ENCODE measurements at regions not wholly inside any gene's neighbourhood (a gene's known extent, or its start where the extent isn't known, plus 50 kb on each side); places are given as distances from the start of the nearest gene placed in this dataset.

GRCh38 chr18:34640276-34640675 is 69.8 kb upstream of the DTNA start:
- Histone ChIP-seq H3K4me3 (ENCODE audit: insufficient read depth, low read length) (no peak overlapping the region), H3K4me1 (ENCODE audit: insufficient read depth, low read length) (no peaks in the 10 kb centered on the region), H3K36me3 (ENCODE audit: insufficient read depth, low read length) (no peaks in the 10 kb centered on the region), H3K27ac (ENCODE audit: low read depth, low read length) (no peak overlapping the region), H2AFZ (ENCODE audit: low read length) (no peak overlapping the region), H3K27me3 (ENCODE audit: insufficient read depth, low read length) (no peaks in the 10 kb centered on the region), H3K9me3 (ENCODE audit: low read depth, low read length) (no peaks in the 10 kb centered on the region), H3K4me2 (ENCODE audit: insufficient read depth, low read length) (no peak overlapping the region), H4K20me1 (ENCODE audit: insufficient read depth, low read length) (no peaks in the 10 kb centered on the region), H3K79me2 (ENCODE audit: insufficient read depth, low read length) (no peaks in the 10 kb centered on the region)
- no peak for DNase-seq (ENCODE audit: insufficient read length, low spot score, missing footprints)
- TF ChIP-seq, protein P1, sequence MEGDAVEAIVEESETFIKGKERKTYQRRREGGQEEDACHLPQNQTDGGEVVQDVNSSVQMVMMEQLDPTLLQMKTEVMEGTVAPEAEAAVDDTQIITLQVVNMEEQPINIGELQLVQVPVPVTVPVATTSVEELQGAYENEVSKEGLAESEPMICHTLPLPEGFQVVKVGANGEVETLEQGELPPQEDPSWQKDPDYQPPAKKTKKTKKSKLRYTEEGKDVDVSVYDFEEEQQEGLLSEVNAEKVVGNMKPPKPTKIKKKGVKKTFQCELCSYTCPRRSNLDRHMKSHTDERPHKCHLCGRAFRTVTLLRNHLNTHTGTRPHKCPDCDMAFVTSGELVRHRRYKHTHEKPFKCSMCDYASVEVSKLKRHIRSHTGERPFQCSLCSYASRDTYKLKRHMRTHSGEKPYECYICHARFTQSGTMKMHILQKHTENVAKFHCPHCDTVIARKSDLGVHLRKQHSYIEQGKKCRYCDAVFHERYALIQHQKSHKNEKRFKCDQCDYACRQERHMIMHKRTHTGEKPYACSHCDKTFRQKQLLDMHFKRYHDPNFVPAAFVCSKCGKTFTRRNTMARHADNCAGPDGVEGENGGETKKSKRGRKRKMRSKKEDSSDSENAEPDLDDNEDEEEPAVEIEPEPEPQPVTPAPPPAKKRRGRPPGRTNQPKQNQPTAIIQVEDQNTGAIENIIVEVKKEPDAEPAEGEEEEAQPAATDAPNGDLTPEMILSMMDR (IDR thresholded peaks at IDR 0.05; ENCODE audit: extremely low read depth, low read depth, low read length) = no peak

DNA sequence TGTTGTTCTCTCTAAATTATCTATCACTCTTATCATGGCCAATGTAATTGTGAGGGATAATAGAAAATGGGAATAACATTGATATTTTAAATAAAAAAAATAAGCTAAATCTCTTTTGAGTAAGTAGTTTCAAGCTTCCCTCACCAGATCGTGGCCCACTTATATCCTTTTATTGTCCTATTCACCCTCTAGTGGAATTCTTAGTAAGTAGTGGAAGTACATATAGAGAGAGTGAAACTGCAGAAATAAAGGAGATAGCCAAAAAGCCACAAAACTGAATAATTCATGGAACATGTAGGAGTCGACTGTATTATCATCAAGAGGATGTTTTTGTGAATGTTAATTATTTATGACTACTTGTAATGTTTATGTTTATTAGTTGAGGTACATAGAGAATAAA is 66.1 kb upstream of the DTNA start:
- H4K20me1 ChIP-seq (ENCODE audit: insufficient read depth, low read length) = no peaks in the 10 kb centered on the region
- H3K27ac ChIP-seq (ENCODE audit: low read depth, low read length) = no peak overlapping the region
- DNase-seq (ENCODE audit: insufficient read length, low spot score, missing footprints) = peak; percentile 38
- no peak overlapping the region for H2AFZ ChIP-seq (ENCODE audit: low read length)
- no peaks in the 10 kb centered on the region for H3K36me3 ChIP-seq (ENCODE audit: insufficient read depth, low read length)
- H3K4me2 ChIP-seq (ENCODE audit: insufficient read depth, low read length) = no peak overlapping the region
- H3K27me3 ChIP-seq (ENCODE audit: insufficient read depth, low read length) = no peaks in the 10 kb centered on the region
- H3K4me3 ChIP-seq (ENCODE audit: insufficient read depth, low read length) = no peak overlapping the region
- no peaks in the 10 kb centered on the region for H3K79me2 ChIP-seq (ENCODE audit: insufficient read depth, low read length)
- H3K4me1 ChIP-seq (ENCODE audit: insufficient read depth, low read length) = peaks cover 4% of the 10 kb centered on the region
- TF ChIP-seq, protein P1 (IDR thresholded peaks at IDR 0.05; ENCODE audit: extremely low read depth, low read depth, low read length) = peak; percentile 21
- H3K9me3 ChIP-seq (ENCODE audit: low read depth, low read length) = no peaks in the 10 kb centered on the region

GRCh38 chr18:34647251-34647650 is 62.8 kb upstream of the DTNA start:
- no peaks in the 10 kb centered on the region for H3K36me3 ChIP-seq (ENCODE audit: insufficient read depth, low read length)
- peak; percentile 23 for DNase-seq (ENCODE audit: insufficient read length, low spot score, missing footprints)
- no peak overlapping the region for H3K27ac ChIP-seq (ENCODE audit: low read depth, low read length)
- no peak overlapping the region for H2AFZ ChIP-seq (ENCODE audit: low read length)
- TF ChIP-seq, protein P1 (IDR thresholded peaks at IDR 0.05; ENCODE audit: extremely low read depth, low read depth, low read length) = no peak
- no peaks in the 10 kb centered on the region for H3K9me3 ChIP-seq (ENCODE audit: low read depth, low read length)
- H3K4me3 ChIP-seq (ENCODE audit: insufficient read depth, low read length) = no peak overlapping the region
- no peaks in the 10 kb centered on the region for H3K79me2 ChIP-seq (ENCODE audit: insufficient read depth, low read length)
- peaks cover 13% of the 10 kb centered on the region for H3K4me1 ChIP-seq (ENCODE audit: insufficient read depth, low read length)
- no peaks in the 10 kb centered on the region for H4K20me1 ChIP-seq (ENCODE audit: insufficient read depth, low read length)
- no peaks in the 10 kb centered on the region for H3K27me3 ChIP-seq (ENCODE audit: insufficient read depth, low read length)
- H3K4me2 ChIP-seq (ENCODE audit: insufficient read depth, low read length) = no peak overlapping the region

GRCh38 chr18:34648269-34648985 is 61.7 kb upstream of the DTNA start:
- H3K9me3 ChIP-seq (ENCODE audit: low read depth, low read length) = no peaks in the 10 kb centered on the region
- H3K36me3 ChIP-seq (ENCODE audit: insufficient read depth, low read length) = no peaks in the 10 kb centered on the region
- no peaks in the 10 kb centered on the region for H4K20me1 ChIP-seq (ENCODE audit: insufficient read depth, low read length)
- TF ChIP-seq, protein P1 (IDR thresholded peaks at IDR 0.05; ENCODE audit: extremely low read depth, low read depth, low read length) = no peak
- no peaks in the 10 kb centered on the region for H3K79me2 ChIP-seq (ENCODE audit: insufficient read depth, low read length)
- no peak for DNase-seq (ENCODE audit: insufficient read length, low spot score, missing footprints)
- H3K4me2 ChIP-seq (ENCODE audit: insufficient read depth, low read length) = no peak overlapping the region
- no peaks in the 10 kb centered on the region for H3K27me3 ChIP-seq (ENCODE audit: insufficient read depth, low read length)
- H3K4me3 ChIP-seq (ENCODE audit: insufficient read depth, low read length) = no peak overlapping the region
- H2AFZ ChIP-seq (ENCODE audit: low read length) = no peak overlapping the region
- H3K27ac ChIP-seq (ENCODE audit: low read depth, low read length) = no peak overlapping the region
- peaks cover 13% of the 10 kb centered on the region for H3K4me1 ChIP-seq (ENCODE audit: insufficient read depth, low read length)

Measured in osteoblast (primary cell).